Epithelial cell of esophagus (primary cell): ENCODE measurements at regions not wholly inside any gene's neighbourhood (a gene's known extent, or its start where the extent isn't known, plus 50 kb on each side); places are given as distances from the start of the nearest gene placed in this dataset.
A peak's percentile ranks its signal among the peaks of the same experiment; 100 is the strongest.

Source experiments
- DNase-seq: peaks from one replicate; pipeline ENCODE4 v3.0.0; 2010; ENCODE audit warnings: low read depth
- H3K4me3 ChIP-seq: 2 replicates; pipeline ENCODE4 v1.5.1; 2011; ENCODE audit warnings: mild to moderate bottlenecking, low read length, control low read depth
- CTCF ChIP-seq: IDR thresholded peaks from 2 replicates; pipeline ENCODE4 v1.5.1; 2011; ENCODE audit warnings: low read depth, mild to moderate bottlenecking, low read length, control low read depth, inconsistent platforms; ENCODE audit not compliant: insufficient read depth; ENCODE audit errors: missing control alignments

- peak; percentile 13 for DNase-seq
- TF ChIP-seq CTCF = no peak
- H3K4me3 ChIP-seq = no peak overlapping the region
Measured at GRCh38 chr18:26794230-26795101, 71.0 kb downstream of the AQP4 start.

GRCh38 chr18:26792661-26793060, 72.8 kb downstream of the AQP4 start:
- no peak overlapping the region for H3K4me3 ChIP-seq
- DNase-seq = no peak
- no peak for TF ChIP-seq CTCF

DNA sequence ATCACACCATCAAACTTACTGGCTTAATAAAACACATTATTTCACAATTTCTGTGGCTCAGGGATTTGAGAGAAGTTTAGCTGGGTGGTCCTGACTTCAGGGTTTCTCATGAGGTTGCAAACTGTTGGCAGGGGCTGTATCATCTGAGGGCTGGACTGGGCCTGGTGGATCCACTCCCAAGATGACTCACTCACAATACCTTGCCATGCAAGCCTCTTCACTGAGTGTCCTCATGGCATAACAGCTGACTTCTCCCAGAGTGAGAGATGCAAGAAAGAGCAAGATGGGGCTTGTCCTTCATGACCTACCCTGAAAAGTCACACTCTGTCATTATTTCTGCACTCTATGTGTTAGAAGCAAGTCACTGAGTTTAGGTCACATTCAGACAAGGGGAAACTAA, 73.8 kb downstream of the AQP4 start:
- no peak for TF ChIP-seq CTCF

DNA sequence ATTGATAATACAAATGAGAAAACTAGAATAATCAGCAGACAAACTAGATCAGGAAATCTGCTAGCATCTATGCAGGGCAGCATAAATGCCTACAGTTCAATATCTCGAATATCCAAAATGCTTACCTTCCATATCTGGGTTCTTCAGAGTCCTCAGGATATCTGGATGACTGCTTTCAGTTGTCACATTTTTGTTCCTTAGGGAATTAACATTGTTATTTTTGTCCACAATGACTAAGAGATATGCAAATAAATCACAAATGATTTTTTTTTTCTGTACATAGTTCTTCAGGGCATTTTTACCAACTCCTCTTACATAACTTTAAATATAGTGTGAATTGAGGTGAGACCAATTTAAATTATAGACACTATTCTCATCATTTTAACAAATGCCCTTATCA, 80.9 kb downstream of the AQP4 start:
- no peak for DNase-seq
- no peak overlapping the region for H3K4me3 ChIP-seq
- no peak for TF ChIP-seq CTCF

More for the DNA sequence above, 73.8 kb downstream of the AQP4 start:
- H3K4me3 ChIP-seq = no peak overlapping the region
- DNase-seq = peak; percentile 97

DNA sequence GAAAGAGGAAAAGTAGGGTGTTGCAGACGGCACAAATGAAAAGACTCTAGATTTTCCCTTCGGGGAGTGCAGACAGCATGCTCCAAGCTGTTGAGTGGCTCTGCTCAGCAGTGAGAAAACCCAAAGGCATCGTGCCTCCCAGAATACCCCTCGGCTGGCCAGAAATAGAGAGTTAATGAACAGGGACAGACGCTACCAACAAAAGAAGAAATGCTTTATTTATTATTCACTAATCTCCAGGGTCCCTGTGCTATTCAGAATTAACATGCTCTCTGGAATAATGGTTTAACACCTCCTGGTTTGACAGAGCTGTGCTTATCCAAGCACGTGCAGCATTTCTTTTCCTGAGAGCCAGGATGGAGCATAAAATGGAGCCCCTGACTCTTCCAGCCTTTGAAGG, 82.3 kb downstream of the AQP4 start:
- H3K4me3 ChIP-seq = no peak overlapping the region
- no peak for DNase-seq

GRCh38 chr18:26780520-26781325, 84.8 kb downstream of the AQP4 start:
- no peak for DNase-seq
- TF ChIP-seq CTCF = no peak
- H3K4me3 ChIP-seq = no peak overlapping the region

More for the DNA sequence above, 82.3 kb downstream of the AQP4 start:
- no peak for TF ChIP-seq CTCF

GRCh38 chr18:26778054-26778393, 87.5 kb downstream of the AQP4 start:
- no peak for DNase-seq
- no peak for TF ChIP-seq CTCF
- no peak overlapping the region for H3K4me3 ChIP-seq
